Right kidney (tissue), 1 donor: ENCODE measurements at regions not wholly inside any gene's neighbourhood (a gene's known extent, or its start where the extent isn't known, plus 50 kb on each side); places are given as distances from the start of the nearest gene placed in this dataset.
"Not testable (repeated sequence)": the region's sequence is repeated elsewhere in the genome, so short reads cannot be mapped to it uniquely, and the experiment has no call there.

Experiments
- DNase-seq: peaks from one replicate; pipeline ENCODE4 v3.0.0-alpha.2; 2016

DNA sequence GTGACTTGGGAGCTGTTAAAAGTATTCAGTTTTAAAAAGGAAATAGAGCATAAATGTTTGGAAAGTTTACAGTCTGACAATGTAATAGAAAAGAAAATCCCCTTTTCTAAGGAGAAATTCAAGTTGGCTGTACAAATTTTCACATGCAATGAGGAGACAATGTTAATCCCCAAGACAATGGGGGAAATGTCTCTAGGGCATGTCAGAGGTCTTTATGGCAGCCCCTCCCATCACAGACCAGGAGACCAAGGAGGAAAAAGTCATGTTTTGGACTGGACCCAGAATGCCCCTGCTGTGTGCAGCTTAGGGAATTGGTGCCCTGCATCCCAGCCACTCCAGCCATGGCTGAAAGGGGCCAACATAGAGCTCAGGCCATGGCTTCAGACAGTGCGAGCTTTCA is 831.1 kb upstream of the ADGRL3 start:
- no peak for DNase-seq

DNA sequence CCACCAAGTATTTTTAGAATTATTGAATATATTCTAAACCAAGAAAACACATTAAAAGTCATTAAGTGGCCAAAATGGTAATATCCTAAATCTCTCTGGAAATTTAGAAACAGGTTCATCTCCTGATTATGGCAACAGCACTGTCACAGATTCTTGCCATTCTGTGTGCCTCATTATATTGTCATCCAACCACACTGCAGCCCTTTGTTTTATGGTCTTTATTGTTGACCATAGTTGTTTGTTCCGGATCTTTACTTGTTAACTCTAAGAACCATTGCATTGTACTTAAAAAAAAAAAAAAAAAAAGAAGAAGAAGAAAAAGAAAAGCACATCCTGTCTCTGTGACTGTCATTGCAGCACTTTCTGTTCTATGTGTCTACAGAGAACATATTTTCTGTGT is 822.1 kb upstream of the ADGRL3 start:
- no peak for DNase-seq

DNA sequence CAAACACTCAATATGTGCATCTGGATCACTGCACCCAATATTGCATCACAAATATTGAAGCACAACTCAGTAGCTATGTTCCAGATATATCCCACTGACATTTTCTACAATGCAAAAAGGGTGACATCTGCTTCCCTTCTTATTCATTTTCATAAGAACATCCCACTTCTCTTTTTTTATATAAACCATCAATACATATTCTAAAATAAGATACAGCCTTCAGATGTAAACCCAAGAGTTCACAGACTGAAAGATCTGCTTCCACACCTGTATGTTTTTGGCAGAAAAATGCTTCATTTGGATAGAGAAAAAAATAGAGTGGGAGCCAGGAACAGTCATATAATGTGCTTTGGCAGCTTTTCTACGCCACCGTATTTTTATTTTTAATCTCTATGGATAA is 815.6 kb upstream of the ADGRL3 start:
- no peak for DNase-seq

DNA sequence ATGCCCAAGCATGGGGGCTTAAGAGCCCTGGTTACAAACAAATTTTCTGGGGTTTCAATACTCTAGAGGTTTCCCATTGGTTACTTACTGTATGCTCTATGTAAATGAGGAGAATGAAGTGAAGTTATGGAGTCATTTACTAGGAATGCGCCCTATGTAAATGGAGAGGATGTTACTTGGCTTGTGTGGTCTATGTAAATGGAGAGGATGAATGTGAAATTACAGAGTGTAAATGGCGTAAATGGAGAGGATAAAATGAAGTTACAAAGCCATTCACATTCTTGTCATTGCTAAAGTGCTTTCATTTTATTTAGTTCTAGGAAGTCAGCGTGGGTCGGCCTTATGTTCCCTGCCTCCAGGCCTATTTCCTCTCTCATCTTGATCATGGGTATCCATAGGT is 810.5 kb upstream of the ADGRL3 start:
- DNase-seq, result no peak

DNA sequence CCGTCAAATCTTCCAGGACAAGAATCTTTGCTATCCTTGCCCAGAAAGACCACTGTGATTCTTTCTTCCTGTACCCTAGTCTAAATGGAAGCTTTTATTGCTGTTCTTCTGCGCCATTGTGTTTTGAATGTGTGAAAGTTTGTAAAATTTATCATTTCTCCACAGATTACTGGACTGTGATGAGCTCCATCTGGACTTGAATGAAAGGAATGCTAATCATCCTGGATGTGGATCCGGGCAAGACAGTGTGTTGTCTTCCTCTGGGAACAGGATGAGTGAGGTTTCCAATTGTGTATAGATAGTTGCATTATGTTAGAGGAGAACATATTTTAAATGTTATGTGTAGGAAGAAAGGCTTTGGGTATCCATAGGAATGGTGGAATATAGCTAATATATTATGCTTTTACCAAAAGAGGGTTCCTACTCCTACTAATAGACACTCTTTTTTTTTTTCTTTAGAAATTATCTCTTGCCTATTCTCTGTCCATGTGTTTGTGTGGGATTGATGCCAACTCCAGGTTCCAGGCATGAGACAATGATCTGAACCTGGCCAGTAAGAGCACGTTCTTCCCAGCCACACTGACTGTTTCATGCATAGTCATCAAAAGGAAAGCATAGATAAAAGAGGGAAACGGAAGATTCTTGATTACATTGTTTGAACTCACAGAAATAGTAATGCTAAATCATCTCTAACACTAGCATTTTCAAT is 803.6 kb upstream of the ADGRL3 start:
- DNase-seq, result no peak

DNA sequence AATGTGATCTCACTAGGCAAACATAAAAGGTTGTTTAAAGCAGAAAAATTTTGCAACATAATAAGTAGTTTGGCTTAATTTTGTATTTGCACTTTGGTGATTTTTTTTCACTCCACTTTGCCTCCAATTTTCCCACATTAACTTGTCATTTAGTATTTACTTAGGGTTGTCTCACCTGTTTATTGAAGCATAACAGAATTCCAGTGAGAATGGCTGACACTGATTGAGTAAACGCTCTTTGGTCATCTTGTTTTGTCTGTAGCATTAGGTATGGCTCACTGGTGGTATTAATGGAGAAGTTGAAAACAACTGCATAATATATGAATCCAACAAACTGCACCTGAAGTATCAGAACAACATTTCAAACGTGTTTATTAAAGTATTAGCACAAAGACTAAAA is 799.5 kb upstream of the ADGRL3 start:
- no peak for DNase-seq

DNA sequence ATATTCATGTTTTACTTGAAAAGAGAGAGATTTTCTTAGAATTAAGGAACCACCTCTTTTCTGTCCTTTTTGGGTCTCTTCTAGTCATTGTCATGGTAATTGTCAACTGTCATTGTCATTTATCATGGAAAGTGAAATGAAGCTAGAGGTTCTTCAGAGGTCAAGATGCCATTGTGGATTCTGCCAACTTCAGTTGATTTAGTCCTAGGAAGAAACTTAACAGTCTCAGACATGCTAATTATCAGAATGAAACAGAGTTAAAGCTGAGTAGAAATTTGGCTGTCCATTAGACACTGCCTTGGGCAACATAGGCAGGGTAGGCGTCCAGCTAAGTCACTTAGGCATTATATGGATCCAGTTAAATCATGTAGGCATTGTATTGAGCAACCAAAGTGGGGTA is 796.1 kb upstream of the ADGRL3 start:
- no peak for DNase-seq

DNA sequence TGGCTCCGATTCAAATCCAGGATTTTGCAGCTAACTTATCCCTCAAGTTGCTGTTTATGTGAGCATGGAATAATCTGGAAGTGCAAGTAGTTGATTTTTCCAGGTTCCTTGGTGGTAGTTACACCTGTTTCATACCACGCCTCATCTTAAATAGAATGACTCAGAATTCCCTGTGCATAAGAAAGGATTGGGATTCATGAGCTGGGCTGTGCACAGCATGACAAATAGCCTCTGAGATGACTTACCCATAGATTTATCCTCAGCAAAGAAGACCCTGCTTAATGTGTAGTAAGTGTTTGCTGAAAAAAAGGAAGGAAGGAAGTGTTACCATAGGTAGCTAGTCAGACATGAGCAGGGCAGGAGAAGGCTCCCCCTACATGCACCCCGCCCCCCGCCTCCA is 777.7 kb upstream of the ADGRL3 start:
- DNase-seq, result no peak

DNA sequence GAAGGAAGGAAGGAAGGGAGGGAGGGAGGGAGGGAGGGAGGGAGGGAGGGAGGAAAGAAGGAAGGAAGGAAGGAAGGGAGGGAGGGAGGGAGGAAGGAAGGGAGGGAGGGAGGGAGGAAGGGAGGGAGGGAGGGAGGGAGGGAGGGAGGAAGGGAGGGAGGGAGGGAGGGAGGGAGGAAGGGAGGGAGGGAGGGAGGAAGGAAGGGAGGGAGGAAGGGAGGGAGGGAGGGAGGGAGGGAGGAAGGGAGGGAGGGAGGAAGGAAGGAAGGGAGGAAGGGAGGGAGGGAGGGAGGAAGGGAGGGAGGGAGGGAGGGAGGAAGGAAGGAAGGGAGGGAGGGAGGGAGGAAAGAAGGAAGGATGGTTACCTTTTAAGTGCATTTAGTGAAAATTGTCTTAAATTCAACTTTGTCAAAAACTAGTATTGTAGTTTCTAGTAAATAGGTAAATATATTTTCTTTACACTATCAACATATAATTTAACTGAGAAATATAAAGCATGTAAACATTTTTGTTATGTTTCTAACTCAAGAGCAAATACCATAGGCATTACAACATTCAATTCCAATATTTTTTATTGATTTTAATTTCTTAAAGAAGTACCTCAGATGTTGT is 776.4 kb upstream of the ADGRL3 start:
- not testable (repeated sequence) for DNase-seq

DNA sequence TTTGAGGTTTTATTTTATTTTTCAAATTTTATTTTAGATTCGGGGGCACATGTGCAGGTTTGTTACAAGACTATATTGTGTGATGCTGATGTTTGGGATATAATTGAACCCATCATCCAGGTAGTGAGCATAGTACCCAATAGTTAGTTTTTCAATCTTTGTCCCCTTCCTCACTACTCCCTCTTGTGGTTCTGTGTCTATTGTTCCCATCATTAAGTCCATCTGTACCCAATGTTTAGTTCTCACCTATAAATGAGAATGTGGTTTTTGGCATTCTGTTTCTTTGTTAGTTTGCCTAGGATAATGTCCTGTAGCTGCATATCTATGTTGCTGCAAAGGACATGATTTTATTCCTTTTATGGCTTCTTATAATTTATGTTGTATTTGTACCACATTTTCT is 767.2 kb upstream of the ADGRL3 start:
- DNase-seq, result no peak

DNA sequence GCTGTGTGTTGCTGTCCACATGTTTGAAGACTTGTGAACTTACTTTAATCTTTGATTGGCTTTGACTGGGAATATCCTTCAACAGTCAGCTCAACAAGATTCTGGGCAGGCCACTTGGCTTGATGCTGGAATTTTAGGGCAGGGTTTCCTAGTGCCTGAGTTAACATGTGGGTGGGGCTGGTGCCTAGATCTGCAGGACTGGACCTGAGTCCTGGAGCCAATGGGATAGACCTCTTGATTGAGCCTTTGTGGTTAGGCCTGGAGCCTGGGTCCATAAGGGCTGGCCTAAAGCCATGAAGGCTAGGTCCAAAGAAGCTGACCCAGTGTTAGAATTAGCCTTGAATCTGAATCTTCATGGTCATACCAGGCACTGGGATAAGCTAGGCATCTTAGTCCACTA is 757.1 kb upstream of the ADGRL3 start:
- DNase-seq, result no peak

DNA sequence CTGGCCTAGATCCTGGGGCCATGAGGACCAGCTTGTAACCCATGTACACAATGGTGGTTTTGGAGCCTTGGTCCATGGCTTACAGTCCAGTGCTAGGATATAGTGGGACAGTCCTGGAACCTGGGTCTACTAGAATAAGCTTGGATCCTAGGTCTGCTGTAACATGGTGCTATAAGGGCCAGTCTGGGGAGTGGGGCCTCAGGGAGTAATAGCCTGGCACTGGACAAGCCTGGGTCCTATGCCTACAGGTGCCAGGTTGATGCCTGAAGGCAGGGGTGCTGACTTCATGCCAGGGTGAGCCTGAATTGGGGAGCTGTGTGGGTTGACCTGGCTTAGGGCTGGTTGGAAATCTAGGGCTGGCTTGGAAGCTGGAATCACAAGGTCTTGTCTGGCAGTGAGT is 756.3 kb upstream of the ADGRL3 start:
- DNase-seq, result no peak

DNA sequence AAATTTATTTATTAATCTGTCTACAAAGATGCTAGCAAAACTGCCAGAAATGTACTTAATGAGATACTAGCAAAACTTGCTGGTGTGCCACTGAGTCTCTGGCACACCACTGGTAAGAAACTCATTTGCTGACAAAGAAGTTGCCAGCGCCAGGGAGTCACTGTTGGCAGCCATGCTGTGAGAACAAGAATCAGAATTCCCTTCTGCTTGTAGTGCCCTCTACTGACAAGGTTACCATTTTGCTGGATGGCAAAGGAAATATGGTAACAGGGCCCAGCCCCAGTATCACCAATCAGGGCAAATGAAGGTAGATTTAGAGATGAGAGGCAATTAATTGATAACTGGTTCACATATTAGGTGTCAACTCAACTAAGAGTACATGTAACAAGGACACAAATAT is 750.1 kb upstream of the ADGRL3 start:
- DNase-seq, result no peak

DNA sequence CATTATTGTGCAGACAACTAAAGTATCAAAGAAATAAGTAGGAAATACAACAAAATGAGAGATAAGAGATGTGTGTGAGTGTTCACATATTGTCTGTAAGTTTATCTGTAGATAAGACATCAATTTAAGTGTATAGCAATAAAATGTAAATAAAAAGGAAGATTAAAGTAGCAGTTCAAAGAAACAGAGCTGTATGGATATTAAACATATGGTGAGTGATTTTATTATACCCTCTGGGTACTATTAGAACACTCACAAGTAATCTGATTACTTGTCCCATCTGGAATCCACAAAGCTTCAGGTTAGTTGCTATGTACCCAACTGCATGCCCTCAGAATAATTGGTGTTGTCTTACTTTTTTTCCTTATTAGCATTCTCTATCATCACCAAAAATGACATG is 747.9 kb upstream of the ADGRL3 start:
- no peak for DNase-seq

DNA sequence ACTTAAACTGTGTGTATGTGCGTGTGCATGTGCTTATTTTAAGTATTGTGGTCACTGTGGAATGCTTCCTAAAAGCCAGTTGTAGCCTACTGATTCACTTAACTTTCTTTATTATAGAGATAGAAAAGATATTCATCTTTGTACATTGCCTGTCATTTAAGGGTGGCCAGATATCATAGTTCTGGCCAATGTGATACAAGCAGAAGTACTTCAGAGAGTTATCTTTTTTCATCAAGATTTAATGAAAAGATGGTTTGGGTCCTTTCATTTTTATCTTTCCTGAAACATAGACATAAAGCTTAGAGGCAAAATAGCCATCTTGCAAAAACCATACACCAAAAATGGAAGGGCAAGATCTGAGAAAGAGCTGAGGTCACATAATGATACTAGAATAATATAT is 744.7 kb upstream of the ADGRL3 start:
- DNase-seq, result no peak

DNA sequence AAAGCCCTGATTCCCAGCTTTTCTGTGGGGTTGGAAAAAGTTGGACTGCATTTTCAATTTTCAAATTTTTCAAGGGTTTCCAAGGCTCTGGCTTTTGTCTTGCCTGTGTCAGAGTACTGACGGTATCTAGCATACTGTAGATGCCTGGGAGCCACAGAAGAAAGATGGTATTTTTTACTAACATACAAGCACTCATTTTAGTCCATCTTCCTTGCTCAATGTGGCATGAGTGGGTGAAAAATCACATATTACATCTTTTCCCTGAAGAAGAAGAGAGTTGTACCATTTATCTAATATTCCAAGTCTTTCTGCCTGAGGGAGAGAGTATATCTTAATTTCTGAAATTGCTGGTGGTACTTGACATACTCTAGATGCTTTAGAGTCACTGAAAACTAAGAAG is 738.6 kb upstream of the ADGRL3 start:
- DNase-seq, result no peak

DNA sequence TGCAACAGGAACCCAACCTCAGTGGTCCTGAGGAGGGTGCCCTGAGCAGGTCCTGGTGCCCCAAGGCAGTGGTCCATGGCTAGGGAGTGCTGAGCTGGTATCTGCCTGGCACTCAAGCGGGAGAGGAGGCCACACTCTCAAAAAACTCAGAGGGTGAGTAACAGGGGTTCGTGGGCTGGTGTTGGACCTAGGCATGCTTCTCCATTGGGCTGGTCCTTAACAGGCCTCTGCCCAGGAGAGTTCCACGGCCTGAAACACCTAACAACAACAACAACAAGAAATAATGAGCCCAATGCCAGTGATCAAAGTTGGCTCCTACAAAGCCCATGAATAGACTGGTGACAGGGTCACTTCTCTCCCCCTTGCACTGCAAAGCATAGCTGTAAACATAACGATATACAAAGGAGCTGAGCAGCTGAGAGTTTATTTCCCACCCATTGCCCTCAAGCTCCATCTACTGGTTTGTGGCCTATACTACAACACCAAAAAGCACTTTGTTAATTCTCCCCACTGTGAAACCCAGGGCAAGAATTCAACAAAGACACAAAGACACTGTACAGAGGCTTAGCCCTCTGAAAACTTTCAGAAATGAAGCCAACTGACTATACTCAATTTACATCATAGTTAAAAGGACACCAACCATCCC is 736.1 kb upstream of the ADGRL3 start:
- DNase-seq, result no peak

DNA sequence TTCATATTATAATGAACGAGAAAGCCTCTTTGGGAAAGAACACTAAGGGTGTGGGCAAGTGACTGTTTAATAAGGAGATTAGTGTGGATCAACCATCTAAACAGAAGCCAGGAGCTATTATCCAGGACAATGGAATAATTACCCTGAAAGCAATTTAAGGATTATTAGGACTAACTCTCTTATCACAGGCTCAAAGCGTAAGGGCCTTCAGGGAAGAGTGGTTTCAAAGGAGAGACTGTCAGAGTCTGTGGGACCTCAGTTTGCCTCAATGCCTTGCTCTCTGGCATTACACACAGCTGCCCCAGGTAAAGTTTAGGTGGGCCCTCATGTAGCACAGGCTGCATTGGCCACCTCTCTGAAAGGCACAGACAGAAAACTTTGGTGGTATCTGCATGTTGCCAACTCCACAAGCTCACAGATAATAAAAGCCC is 717.2 kb upstream of the ADGRL3 start:
- no peak for DNase-seq

DNA sequence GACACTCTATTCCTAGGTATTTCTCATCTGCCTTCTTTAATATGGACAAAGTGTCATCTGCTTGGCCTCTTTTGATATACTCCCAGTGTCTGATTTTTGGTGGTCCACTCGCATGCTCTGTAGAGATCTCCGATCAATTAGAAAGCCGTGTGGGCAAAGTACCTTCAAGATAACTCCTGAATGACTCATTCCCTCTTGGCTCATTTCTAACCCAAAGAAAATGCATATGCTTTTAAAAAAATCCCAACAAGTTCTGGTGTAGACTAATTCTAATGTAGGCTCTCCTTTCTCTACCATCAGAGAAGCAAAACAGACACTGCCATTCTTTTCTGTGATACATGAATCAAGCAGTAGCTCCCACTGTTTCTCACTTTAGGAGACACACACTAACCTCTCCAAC is 714.9 kb upstream of the ADGRL3 start:
- DNase-seq, result no peak

DNA sequence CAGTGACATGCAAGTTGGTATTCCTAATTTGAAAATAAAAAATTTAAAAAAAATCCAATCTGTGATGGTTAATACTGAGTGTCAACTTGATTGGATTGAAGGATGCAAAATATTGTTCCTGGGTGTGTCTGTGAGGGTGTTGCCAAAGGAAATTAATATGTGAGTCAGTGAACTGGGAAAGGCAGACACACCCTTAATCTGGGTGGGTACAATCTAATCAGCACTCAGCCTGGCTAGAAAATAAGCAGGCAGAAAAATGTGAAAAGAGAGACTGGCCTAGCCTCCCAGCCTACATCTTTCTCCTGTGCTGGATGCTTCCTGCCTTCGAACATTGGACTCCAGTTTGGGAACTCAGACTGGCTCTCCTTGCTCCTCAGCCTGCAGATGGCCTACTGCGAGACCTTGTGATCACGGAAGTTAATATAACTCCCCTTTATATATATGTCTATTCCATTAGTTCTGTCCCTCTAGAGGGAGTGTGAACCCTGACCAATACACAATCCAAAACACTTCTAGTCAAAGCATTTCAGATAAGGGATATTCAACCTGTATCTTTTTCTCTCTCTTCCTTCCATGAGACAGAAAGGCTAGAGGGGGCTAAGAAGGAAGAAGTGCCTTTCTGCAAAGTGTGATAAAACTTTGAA is 712.9 kb upstream of the ADGRL3 start:
- not testable (repeated sequence) for DNase-seq

DNA sequence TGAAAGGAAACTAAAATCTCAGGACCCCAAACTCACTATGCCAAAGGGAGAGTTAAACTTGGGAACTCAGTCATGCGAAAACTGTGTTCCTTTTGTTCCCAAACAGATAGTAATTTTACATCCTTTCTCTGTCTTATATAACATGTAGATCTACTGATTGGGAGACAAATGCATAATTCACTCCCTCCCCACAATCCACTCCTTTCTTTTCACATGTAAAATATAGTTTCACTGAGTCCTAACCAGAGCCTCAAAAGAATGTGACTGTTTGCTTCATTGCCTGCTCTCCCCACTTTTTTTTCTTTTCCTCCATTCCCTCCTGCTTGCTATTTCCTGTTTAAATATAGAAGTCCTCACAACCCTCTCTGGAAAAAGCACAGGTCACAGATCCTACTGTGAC is 699.3 kb upstream of the ADGRL3 start:
- DNase-seq, result no peak

DNA sequence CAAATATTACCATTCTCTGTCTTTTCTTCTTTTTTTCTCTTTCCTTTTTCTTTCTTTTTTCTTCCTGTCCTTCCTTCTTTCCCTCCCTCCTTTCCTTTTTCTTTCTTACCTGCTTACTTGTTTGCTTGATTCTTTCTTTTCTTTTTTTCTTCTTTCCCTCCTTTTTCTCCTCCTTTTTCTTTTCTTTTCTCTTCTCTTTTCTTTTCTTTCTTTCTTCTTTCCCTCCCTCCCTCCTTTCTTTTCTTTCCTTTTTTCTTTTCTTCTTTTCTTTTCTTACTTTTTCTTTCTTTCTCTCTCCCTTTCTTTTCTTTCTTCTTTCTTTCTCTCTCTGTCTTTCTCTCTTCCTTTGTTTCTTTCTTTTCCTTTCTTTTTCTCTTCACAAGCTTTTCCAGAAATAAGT is 697.4 kb upstream of the ADGRL3 start:
- DNase-seq, result no peak

DNA sequence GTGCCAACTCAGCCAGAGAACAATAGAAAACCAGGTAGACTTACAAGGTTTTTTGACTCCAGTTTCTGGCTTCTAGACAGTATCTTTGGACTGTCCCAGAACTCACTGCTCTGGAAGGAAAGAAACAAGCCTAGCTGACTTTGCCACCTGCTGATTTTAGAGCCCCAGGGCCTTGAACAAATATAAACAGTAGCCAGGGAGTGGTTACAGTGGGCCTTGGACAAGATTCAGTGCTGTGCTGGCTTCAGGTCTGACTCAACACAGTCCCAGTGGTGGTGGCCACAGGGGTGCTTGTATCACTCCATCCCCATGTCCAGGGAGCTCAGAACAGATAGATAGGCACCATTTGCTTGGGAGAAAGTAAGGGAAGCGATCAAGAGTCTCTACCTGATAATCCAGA is 694.1 kb upstream of the ADGRL3 start:
- DNase-seq, result no peak

DNA sequence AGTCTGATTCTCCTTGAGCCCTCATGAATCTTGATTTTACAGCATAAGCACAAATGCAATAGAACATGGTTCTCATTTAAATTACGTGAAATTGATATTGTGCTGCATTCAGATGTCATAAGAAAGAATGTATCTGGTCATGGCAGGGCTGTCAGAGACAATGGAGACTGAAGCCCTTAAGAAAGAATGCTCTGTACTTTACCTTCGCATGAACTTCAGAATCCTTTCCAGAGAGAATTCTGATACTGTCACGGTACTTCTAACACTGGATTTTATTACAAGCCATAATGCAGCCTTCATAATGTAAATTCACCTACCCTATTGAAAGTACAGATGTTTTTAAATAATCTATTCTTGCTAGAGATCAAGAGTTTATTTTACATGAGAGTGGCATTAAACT is 677.9 kb upstream of the ADGRL3 start:
- no peak for DNase-seq
